Glutamatergic neuron (in vitro differentiated cells): ENCODE measurements at regions not wholly inside any gene's neighbourhood (a gene's known extent, or its start where the extent isn't known, plus 50 kb on each side); places are given as distances from the start of the nearest gene placed in this dataset.

ENCODE experiments used
- DNase-seq: peaks from one replicate; pipeline ENCODE4 v3.0.0; 2022
- H3K27ac Mint-ChIP-seq: one replicate; pipeline ENCODE4 v1.8.0; 2020; ENCODE audit warnings: mild to moderate bottlenecking, mixed read lengths, inconsistent platforms; ENCODE audit not compliant: unreplicated experiment
- H3K27me3 Mint-ChIP-seq: one replicate; pipeline ENCODE4 v1.8.0; 2020; ENCODE audit warnings: mild to moderate bottlenecking, moderate library complexity, mixed read lengths, inconsistent platforms; ENCODE audit not compliant: unreplicated experiment
- H3K36me3 Mint-ChIP-seq: one replicate; pipeline ENCODE4 v1.8.0; 2020; ENCODE audit warnings: mild to moderate bottlenecking, mixed read lengths, inconsistent platforms; ENCODE audit not compliant: unreplicated experiment
- H3K4me1 Mint-ChIP-seq: one replicate; pipeline ENCODE4 v1.8.0; 2020; ENCODE audit warnings: mild to moderate bottlenecking, low read depth, mixed read lengths, inconsistent platforms; ENCODE audit not compliant: unreplicated experiment
- H3K4me3 Mint-ChIP-seq: one replicate; pipeline ENCODE4 v1.8.0; 2020; ENCODE audit warnings: mild to moderate bottlenecking, mixed read lengths, inconsistent platforms; ENCODE audit not compliant: unreplicated experiment
- H3K9me3 Mint-ChIP-seq: one replicate; pipeline ENCODE4 v1.8.0; 2020; ENCODE audit warnings: mild to moderate bottlenecking, moderate library complexity, mixed read lengths, inconsistent platforms; ENCODE audit not compliant: unreplicated experiment
- TF ChIP-seq, protein P1 (sequence below): fragments of 200-600 bp; sonication (generic); IDR thresholded peaks from one replicate; pipeline ENCODE4 v1.5.0; 2021; ENCODE audit not compliant: partially characterized antibody, unreplicated experiment

DNA sequence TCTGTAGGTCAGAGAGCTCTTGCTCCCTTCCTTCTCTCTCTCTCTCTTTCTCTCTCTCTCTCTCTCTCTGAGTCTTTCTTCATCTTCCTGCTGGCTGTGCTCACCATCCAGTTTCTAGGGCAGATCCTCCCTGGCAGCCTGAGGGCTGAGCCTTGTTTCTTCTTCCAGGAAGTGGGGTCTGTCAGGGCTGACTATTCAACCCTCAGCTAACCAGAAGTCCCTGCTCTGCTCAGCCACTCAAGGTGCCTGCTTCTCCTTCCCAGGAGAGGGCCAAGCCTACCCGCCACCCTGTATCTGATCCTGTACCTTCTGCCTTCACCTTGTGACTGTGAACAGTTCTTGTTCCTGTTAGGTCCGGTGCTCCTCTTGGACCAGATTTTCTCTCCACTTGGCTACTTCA, 107.6 kb upstream of the ETV3 start:
- no peaks in the 10 kb centered on the region for H3K36me3 Mint-ChIP-seq
- H3K27me3 Mint-ChIP-seq = no peaks in the 10 kb centered on the region
- no peak for DNase-seq
- no peak overlapping the region for H3K27ac Mint-ChIP-seq
- no peaks in the 10 kb centered on the region for H3K4me1 Mint-ChIP-seq
- TF ChIP-seq, protein P1, sequence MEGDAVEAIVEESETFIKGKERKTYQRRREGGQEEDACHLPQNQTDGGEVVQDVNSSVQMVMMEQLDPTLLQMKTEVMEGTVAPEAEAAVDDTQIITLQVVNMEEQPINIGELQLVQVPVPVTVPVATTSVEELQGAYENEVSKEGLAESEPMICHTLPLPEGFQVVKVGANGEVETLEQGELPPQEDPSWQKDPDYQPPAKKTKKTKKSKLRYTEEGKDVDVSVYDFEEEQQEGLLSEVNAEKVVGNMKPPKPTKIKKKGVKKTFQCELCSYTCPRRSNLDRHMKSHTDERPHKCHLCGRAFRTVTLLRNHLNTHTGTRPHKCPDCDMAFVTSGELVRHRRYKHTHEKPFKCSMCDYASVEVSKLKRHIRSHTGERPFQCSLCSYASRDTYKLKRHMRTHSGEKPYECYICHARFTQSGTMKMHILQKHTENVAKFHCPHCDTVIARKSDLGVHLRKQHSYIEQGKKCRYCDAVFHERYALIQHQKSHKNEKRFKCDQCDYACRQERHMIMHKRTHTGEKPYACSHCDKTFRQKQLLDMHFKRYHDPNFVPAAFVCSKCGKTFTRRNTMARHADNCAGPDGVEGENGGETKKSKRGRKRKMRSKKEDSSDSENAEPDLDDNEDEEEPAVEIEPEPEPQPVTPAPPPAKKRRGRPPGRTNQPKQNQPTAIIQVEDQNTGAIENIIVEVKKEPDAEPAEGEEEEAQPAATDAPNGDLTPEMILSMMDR = no peak
- no peaks in the 10 kb centered on the region for H3K9me3 Mint-ChIP-seq
- H3K4me3 Mint-ChIP-seq = no peak overlapping the region

DNA sequence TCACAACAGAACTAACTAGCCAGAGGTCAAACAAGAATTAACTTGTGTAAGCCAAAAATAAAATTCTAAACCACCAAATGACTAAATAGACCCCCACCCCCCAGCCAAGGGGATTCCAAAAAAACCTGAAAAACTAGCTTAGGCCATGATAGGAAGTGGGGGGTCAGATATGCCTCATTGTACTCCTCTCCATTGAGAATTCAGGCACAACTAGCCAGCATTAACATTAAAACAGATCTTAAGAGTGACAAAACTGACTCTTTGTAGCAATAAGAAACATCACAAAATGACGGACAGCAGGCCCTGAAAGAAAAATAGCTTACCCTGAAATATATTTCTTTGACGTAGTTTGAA, 103.0 kb upstream of the ETV3 start:
- H3K4me1 Mint-ChIP-seq = no peaks in the 10 kb centered on the region
- no peak for DNase-seq
- H3K27me3 Mint-ChIP-seq = no peaks in the 10 kb centered on the region
- H3K9me3 Mint-ChIP-seq = no peaks in the 10 kb centered on the region
- no peaks in the 10 kb centered on the region for H3K36me3 Mint-ChIP-seq
- no peak overlapping the region for H3K27ac Mint-ChIP-seq
- no peak overlapping the region for H3K4me3 Mint-ChIP-seq
- TF ChIP-seq, protein P1 = no peak

DNA sequence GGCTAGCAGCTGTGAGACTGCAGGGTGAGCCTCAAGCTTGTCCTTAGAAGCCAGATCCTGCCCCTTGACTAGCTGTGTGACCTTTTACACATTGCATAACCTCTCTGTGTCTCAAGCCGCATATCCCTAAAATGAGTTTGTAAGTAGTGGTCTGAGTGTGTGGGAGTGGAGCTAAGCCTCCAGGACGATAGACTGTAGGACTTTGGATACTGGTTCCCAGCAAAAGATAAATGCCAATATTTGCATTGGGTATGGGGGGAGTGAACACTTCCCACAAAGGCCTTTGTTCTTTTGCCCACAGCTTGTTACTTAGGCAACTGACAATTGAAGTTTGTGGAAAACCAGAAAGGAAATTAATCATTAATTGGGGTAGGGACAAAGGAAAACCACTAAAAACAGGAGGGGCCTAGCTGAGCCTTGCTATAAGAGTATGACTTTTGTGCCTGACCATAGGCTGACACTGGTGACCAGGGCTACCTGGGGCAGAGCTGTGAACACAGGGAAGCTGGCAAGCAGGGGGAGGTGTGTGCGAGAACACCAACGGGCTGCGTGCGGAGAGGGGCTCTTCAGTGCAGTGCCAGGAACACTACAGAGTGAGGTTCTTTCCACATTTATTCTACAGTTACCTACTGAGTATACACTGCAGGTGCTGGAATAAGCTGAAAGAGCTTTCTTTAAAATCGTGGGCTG, 102.4 kb upstream of the ETV3 start:
- TF ChIP-seq, protein P1 = no peak
- no peaks in the 10 kb centered on the region for H3K36me3 Mint-ChIP-seq
- no peak for DNase-seq
- H3K4me3 Mint-ChIP-seq = no peak overlapping the region
- H3K9me3 Mint-ChIP-seq = no peaks in the 10 kb centered on the region
- no peaks in the 10 kb centered on the region for H3K27me3 Mint-ChIP-seq
- H3K4me1 Mint-ChIP-seq = no peaks in the 10 kb centered on the region
- H3K27ac Mint-ChIP-seq = no peak overlapping the region

DNA sequence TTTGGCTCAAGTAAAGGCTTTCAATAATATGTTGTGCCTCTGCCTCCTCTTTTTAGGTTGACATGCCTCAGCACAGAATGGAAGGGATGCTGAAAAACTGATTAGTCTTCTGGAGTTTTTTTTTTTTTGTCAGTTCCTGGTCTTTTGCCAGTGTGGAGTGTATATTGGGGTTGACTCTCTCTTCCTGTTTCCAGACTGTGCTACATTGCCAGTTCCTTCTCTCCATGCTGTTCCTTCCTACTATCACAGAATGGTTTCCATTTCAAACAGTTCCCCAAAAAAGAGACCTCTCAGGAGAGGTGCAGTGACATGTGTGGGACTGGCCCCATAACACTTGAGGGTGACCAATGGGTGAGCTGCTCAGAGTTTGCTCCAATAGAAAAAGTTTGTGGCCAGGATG, 101.7 kb upstream of the ETV3 start:
- H3K4me1 Mint-ChIP-seq = no peaks in the 10 kb centered on the region
- no peaks in the 10 kb centered on the region for H3K9me3 Mint-ChIP-seq
- no peak for DNase-seq

DNA sequence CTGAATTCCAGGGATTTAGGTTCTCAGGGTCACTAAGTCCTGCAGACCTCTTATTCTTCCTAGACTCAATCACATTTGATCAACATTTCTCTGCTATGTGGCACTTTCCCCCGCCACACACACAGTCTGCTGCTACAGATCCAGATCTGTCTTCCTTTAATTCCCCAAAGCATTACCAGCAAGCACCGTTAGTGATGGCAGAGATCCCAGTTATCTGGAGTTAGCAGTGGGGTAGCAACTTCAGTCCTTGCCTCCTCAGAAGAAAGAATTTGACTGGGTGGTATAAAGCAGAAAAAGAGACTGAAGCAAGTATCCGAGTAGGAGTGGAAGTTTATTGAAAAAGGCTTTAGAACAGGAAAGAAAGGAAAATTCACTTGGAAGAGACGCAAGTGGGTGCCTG, 100.4 kb upstream of the ETV3 start:
- no peak overlapping the region for H3K4me3 Mint-ChIP-seq
- no peak for DNase-seq
- H3K27me3 Mint-ChIP-seq = no peaks in the 10 kb centered on the region
- H3K27ac Mint-ChIP-seq = no peak overlapping the region
- H3K4me1 Mint-ChIP-seq = no peaks in the 10 kb centered on the region
- H3K9me3 Mint-ChIP-seq = no peaks in the 10 kb centered on the region
- TF ChIP-seq, protein P1 = no peak
- H3K36me3 Mint-ChIP-seq = no peaks in the 10 kb centered on the region

More for the DNA sequence above, 101.7 kb upstream of the ETV3 start:
- no peak overlapping the region for H3K4me3 Mint-ChIP-seq
- no peak overlapping the region for H3K27ac Mint-ChIP-seq
- H3K36me3 Mint-ChIP-seq = no peaks in the 10 kb centered on the region
- TF ChIP-seq, protein P1 = no peak
- H3K27me3 Mint-ChIP-seq = no peaks in the 10 kb centered on the region
